ENCODE measurements at regions not wholly inside any gene's neighbourhood (a gene's known extent, or its start where the extent isn't known, plus 50 kb on each side); places are given as distances from the start of the nearest gene placed in this dataset.

GRCh38 chrX:16403808-16404207 lies 236.5 kb downstream of the MAGEB17 start:
- Histone ChIP-seq H3K4me3 (ENCODE audit: low read length, poor library complexity, severe bottlenecking) (no peak overlapping the region), H4K20me1 (ENCODE audit: insufficient read depth, low read length, poor library complexity, severe bottlenecking) (no peaks in the 10 kb centered on the region), H3F3A (ENCODE audit: low read depth) (no peaks in the 10 kb centered on the region), H3K9me2 (replicated peaks; ENCODE audit: low read depth, low read length) (no peaks in the 10 kb centered on the region), H3K9me3 (ENCODE audit: insufficient read depth, low read depth, low read length) (no peaks in the 10 kb centered on the region), H3K4me2 (ENCODE audit: low read depth, low read length, poor library complexity, severe bottlenecking) (no peak overlapping the region), H3K27me3 (ENCODE audit: insufficient read depth, low read length, poor library complexity, severe bottlenecking) (no peaks in the 10 kb centered on the region), H3K4me1 (ENCODE audit: insufficient read depth, low read length, poor library complexity, severe bottlenecking) (peaks cover 10% of the 10 kb centered on the region), H3K79me2 (ENCODE audit: insufficient read depth, low read length) (no peaks in the 10 kb centered on the region), H2AFZ (ENCODE audit: low read length) (no peak overlapping the region), H3K9ac (ENCODE audit: low read depth, low read length, poor library complexity, severe bottlenecking) (no peak overlapping the region), H3K36me3 (ENCODE audit: insufficient read depth, low read length) (no peaks in the 10 kb centered on the region)
- TF ChIP-seq CTCF (conservative IDR thresholded peaks at IDR 0.05; ENCODE audit: low read length) (no peak), EZH2phosphoT487 (IDR thresholded peaks at IDR 0.05; ENCODE audit: borderline replicate concordance) (no peak)

- Histone ChIP-seq H3K9me3 (ENCODE audit: insufficient read depth, low read depth, low read length) (no peaks in the 10 kb centered on the region), H3K4me1 (ENCODE audit: insufficient read depth, low read length, poor library complexity, severe bottlenecking) (no peaks in the 10 kb centered on the region), H3F3A (ENCODE audit: low read depth) (no peaks in the 10 kb centered on the region), H4K20me1 (ENCODE audit: insufficient read depth, low read length, poor library complexity, severe bottlenecking) (no peaks in the 10 kb centered on the region), H3K79me2 (ENCODE audit: insufficient read depth, low read length) (no peaks in the 10 kb centered on the region), H3K9me2 (replicated peaks; ENCODE audit: low read depth, low read length) (no peaks in the 10 kb centered on the region), H3K36me3 (ENCODE audit: insufficient read depth, low read length) (no peaks in the 10 kb centered on the region), H3K4me2 (ENCODE audit: low read depth, low read length, poor library complexity, severe bottlenecking) (no peak overlapping the region), H3K9ac (ENCODE audit: low read depth, low read length, poor library complexity, severe bottlenecking) (no peak overlapping the region), H3K27me3 (ENCODE audit: insufficient read depth, low read length, poor library complexity, severe bottlenecking) (no peaks in the 10 kb centered on the region), H3K4me3 (ENCODE audit: low read length, poor library complexity, severe bottlenecking) (no peak overlapping the region), H2AFZ (ENCODE audit: low read length) (no peak overlapping the region)
- no peak for TF ChIP-seq CTCF (conservative IDR thresholded peaks at IDR 0.05; ENCODE audit: low read length)
- no peak for TF ChIP-seq EZH2phosphoT487 (IDR thresholded peaks at IDR 0.05; ENCODE audit: borderline replicate concordance)
Observed at GRCh38 chrX:16416588-16416987, 233.4 kb upstream of the S100G start.

- no peaks in the 10 kb centered on the region for H4K20me1 ChIP-seq (ENCODE audit: insufficient read depth, low read length, poor library complexity, severe bottlenecking)
- H3K4me2 ChIP-seq (ENCODE audit: low read depth, low read length, poor library complexity, severe bottlenecking): no peak overlapping the region
- H2AFZ ChIP-seq (ENCODE audit: low read length): no peak overlapping the region
- no peaks in the 10 kb centered on the region for H3K4me1 ChIP-seq (ENCODE audit: insufficient read depth, low read length, poor library complexity, severe bottlenecking)
- no peaks in the 10 kb centered on the region for H3K9me2 ChIP-seq (replicated peaks; ENCODE audit: low read depth, low read length)
- no peaks in the 10 kb centered on the region for H3K27me3 ChIP-seq (ENCODE audit: insufficient read depth, low read length, poor library complexity, severe bottlenecking)
- H3F3A ChIP-seq (ENCODE audit: low read depth): no peaks in the 10 kb centered on the region
- TF ChIP-seq EZH2phosphoT487 (IDR thresholded peaks at IDR 0.05; ENCODE audit: borderline replicate concordance): no peak
- TF ChIP-seq CTCF (conservative IDR thresholded peaks at IDR 0.05; ENCODE audit: low read length): no peak
- H3K4me3 ChIP-seq (ENCODE audit: low read length, poor library complexity, severe bottlenecking): no peak overlapping the region
- no peaks in the 10 kb centered on the region for H3K36me3 ChIP-seq (ENCODE audit: insufficient read depth, low read length)
- no peaks in the 10 kb centered on the region for H3K79me2 ChIP-seq (ENCODE audit: insufficient read depth, low read length)
- no peak overlapping the region for H3K9ac ChIP-seq (ENCODE audit: low read depth, low read length, poor library complexity, severe bottlenecking)
- no peaks in the 10 kb centered on the region for H3K9me3 ChIP-seq (ENCODE audit: insufficient read depth, low read depth, low read length)
Observed at GRCh38 chrX:16418650-16419049, 231.3 kb upstream of the S100G start.

All from Loucy (cell line).